ENCODE measurements at regions not wholly inside any gene's neighbourhood (a gene's known extent, or its start where the extent isn't known, plus 50 kb on each side); places are given as distances from the start of the nearest gene placed in this dataset.
"Not testable (repeated sequence)": the region's sequence is repeated elsewhere in the genome, so short reads cannot be mapped to it uniquely, and the experiment has no call there.

DNA sequence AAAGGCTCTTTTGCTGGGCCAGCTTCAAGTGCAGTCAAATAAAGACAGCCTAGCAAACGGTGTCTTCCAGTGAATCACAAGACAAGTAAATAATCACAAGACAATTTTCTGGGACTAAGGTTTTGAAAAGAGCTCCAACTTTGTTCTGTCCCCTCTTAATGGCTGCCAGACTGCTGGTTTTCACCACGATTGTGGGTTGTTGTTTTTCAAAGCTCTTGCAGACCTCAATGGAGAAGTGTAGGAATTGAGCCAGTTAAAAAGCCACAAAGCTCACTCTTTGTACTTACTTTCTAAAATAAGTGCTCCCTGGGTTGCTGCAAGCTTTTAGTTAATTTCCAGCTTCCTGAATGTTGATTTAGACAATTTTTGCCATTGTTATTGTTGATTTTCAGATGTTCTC is 405.8 kb upstream of the HTR2C start:
- no peak overlapping the region for H3K27ac ChIP-seq
- WGBS: 5% methylated on average over 2 of the region's 2 CpGs
- H3K9me3 ChIP-seq: no peaks in the 10 kb centered on the region
- no peaks in the 10 kb centered on the region for H3K4me1 ChIP-seq (replicated peaks)
- intact Hi-C loops (cut with DNase I): no loop called here
- no peaks in the 10 kb centered on the region for H3K27me3 ChIP-seq (replicated peaks; ENCODE audit: insufficient read depth)
- TF ChIP-seq POLR2AphosphoS5 (IDR thresholded peaks at IDR 0.05) (no peak), POLR2A (IDR thresholded peaks at IDR 0.05) (no peak)
- TF ChIP-seq, protein P1, sequence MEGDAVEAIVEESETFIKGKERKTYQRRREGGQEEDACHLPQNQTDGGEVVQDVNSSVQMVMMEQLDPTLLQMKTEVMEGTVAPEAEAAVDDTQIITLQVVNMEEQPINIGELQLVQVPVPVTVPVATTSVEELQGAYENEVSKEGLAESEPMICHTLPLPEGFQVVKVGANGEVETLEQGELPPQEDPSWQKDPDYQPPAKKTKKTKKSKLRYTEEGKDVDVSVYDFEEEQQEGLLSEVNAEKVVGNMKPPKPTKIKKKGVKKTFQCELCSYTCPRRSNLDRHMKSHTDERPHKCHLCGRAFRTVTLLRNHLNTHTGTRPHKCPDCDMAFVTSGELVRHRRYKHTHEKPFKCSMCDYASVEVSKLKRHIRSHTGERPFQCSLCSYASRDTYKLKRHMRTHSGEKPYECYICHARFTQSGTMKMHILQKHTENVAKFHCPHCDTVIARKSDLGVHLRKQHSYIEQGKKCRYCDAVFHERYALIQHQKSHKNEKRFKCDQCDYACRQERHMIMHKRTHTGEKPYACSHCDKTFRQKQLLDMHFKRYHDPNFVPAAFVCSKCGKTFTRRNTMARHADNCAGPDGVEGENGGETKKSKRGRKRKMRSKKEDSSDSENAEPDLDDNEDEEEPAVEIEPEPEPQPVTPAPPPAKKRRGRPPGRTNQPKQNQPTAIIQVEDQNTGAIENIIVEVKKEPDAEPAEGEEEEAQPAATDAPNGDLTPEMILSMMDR (IDR thresholded peaks at IDR 0.05): no peak
- no peaks in the 10 kb centered on the region for H3K36me3 ChIP-seq
- no peak overlapping the region for H3K4me3 ChIP-seq
- DNase-seq (ENCODE audit: low spot score): no peak

DNA sequence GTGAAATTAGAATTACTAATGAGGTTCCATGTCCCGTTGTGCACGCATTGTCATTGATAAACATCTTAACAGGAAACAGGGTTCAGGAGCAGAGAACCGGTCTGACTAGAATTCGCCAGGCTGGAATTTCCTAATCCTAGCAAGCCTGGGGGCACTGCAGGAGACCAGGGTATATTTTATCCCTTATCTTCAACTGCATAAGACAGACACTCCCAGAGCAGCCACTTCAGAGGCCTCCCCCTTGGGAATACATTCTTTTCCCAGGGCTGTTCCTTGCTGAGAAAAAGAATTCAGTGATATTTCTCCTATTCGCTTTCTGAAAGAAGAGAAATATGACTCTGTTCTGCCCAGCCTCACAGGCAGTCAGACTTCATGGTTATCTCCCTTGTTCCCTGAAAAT is 416.6 kb upstream of the HTR2C start:
- intact Hi-C loops (cut with DNase I); H3K9me3 ChIP-seq; H3K27me3 ChIP-seq (replicated peaks; ENCODE audit: insufficient read depth); H3K27ac ChIP-seq; H3K4me1 ChIP-seq (replicated peaks); H3K4me3 ChIP-seq; H3K36me3 ChIP-seq; DNase-seq (ENCODE audit: low spot score): not testable (repeated sequence)
- WGBS: 54% methylated on average over 3 of the region's 5 CpGs

DNA sequence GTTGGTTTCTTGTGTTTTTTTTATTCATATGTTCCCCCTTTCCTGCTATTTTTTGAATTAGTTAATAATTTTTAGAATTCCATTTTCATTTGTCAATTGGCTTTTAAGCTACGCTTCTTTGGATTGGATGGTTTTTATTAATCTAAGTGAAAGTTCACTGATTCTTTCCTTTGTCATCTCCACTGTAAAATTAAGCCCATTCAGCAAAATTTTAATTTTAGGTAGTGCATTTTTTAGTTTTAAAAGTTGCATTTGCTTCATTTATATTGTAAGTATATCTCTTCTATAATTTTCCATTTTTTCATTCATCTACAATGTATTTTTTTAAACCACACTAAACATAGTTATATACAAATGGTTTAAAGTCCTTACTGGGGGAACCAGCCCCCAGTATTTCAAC is 417.3 kb upstream of the HTR2C start:
- Histone ChIP-seq H3K27me3 (replicated peaks; ENCODE audit: insufficient read depth) (no peaks in the 10 kb centered on the region), H3K36me3 (no peaks in the 10 kb centered on the region), H3K4me1 (replicated peaks) (no peaks in the 10 kb centered on the region), H3K9me3 (no peaks in the 10 kb centered on the region), H3K27ac (no peak overlapping the region), H3K4me3 (no peak overlapping the region)
- no peak for DNase-seq (ENCODE audit: low spot score)
- TF ChIP-seq POLR2AphosphoS5 (IDR thresholded peaks at IDR 0.05): no peak
- TF ChIP-seq, protein P1 (IDR thresholded peaks at IDR 0.05): no peak
- no peak for TF ChIP-seq POLR2A (IDR thresholded peaks at IDR 0.05)
- WGBS: 100% methylated on average over 1 of the region's 1 CpG
- intact Hi-C loops (cut with DNase I): no loop called here

DNA sequence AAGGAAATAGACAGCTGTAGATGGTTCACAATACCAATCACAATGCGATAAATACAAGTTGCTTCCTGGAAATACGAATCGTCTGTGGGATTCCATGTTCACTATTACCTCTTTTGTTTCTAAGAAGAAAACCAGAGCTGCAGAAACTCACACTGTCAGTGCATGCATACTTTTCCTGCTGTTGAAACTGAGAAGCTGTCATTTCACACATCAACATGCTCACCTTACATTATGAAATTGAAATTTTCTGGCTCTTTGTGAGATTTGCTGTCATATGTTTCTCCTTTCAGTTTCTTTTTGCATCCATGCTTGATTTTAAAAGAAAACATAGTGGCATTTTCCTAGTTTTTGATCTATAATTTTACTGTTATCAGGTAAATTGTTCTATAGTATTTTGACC is 418.3 kb upstream of the HTR2C start:
- intact Hi-C loops (cut with DNase I): no loop called here
- no peaks in the 10 kb centered on the region for H3K4me1 ChIP-seq (replicated peaks)
- TF ChIP-seq, protein P1 (IDR thresholded peaks at IDR 0.05): no peak
- TF ChIP-seq POLR2A (IDR thresholded peaks at IDR 0.05) (no peak), POLR2AphosphoS5 (IDR thresholded peaks at IDR 0.05) (no peak)
- no peak overlapping the region for H3K4me3 ChIP-seq
- no peaks in the 10 kb centered on the region for H3K9me3 ChIP-seq
- no peaks in the 10 kb centered on the region for H3K36me3 ChIP-seq
- DNase-seq (ENCODE audit: low spot score): no peak
- H3K27me3 ChIP-seq (replicated peaks; ENCODE audit: insufficient read depth): no peaks in the 10 kb centered on the region
- 92% methylated on average over 3 of the region's 3 CpGs for WGBS
- no peak overlapping the region for H3K27ac ChIP-seq

DNA sequence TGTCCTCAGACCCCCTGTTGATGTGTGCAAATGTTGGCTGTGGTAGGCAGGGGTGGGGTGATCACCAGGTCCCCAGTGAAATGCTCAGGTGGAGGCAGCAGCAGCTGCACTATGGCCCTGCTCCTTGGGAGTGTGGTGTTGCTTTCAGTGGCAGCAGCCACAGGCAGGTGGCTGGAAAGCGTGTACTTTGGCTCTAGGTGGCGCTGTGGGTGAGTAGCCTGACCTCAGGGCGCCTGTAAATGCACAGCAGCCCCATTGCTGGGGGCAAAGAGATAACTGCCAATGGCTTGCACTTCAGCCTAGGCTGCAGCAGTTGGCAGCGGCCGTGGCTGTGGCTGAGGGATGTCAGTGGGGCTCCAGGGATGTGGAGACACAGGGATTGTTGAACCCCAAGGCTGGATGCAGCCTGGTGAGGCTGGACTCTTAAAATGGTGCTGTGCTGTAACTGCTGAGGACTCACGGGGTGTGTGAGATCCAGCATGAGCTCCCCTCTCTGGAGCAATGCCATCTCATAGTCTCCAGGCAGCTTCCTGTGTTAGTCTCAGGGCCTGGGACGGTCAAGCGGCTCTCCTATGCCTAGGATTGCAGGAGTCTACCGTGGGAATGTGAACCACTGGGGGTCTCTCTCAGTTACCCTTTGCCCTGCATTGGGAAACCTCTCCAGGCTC is 421.7 kb upstream of the HTR2C start:
- 85% methylated on average over 9 of the region's 9 CpGs for WGBS
- Histone ChIP-seq H3K9me3 (no peaks in the 10 kb centered on the region), H3K27me3 (replicated peaks; ENCODE audit: insufficient read depth) (no peaks in the 10 kb centered on the region), H3K27ac (no peak overlapping the region), H3K36me3 (no peaks in the 10 kb centered on the region), H3K4me3 (no peak overlapping the region), H3K4me1 (replicated peaks) (no peaks in the 10 kb centered on the region)
- intact Hi-C loops (cut with DNase I): no loop called here
- TF ChIP-seq, protein P1 (IDR thresholded peaks at IDR 0.05): no peak
- TF ChIP-seq POLR2A (IDR thresholded peaks at IDR 0.05) (no peak), POLR2AphosphoS5 (IDR thresholded peaks at IDR 0.05) (no peak)
- DNase-seq (ENCODE audit: low spot score): no peak

Data from prostate gland (tissue), 2 donors.